OCI-LY1 (cell line): ENCODE measurements at regions not wholly inside any gene's neighbourhood (a gene's known extent, or its start where the extent isn't known, plus 50 kb on each side); places are given as distances from the start of the nearest gene placed in this dataset.

Experiments used
- H2AFZ ChIP-seq: fragments of 200-600 bp; sonication (generic), shearing (Covaris generic); 2 replicates; pipeline ENCODE4 v1.6.0; 2014; ENCODE audit warnings: antibody characterized with exemption, mild to moderate bottlenecking, low read length
- H3F3A ChIP-seq: fragments of 200-600 bp; sonication (generic), shearing (Covaris generic); 2 replicates; pipeline ENCODE4 v1.6.0; 2014; ENCODE audit warnings: mild to moderate bottlenecking, antibody characterized with exemption, low read length, moderate library complexity; ENCODE audit not compliant: insufficient read depth
- H3K27ac ChIP-seq: fragments of 200-600 bp; sonication (generic); 2 replicates; pipeline ENCODE4 v1.5.1; 2014; ENCODE audit warnings: low read length, mixed run types, mild to moderate bottlenecking, low read depth; ENCODE audit not compliant: poor library complexity, severe bottlenecking
- H3K27me3 ChIP-seq: fragments of 200-600 bp; sonication (generic); 2 replicates; pipeline ENCODE4 v1.6.0; 2014; ENCODE audit warnings: antibody characterized with exemption, mild to moderate bottlenecking, low read length, moderate library complexity; ENCODE audit not compliant: insufficient read depth
- H3K36me3 ChIP-seq: fragments of 200-600 bp; sonication (generic); 2 replicates; pipeline ENCODE4 v1.6.1; 2014; ENCODE audit warnings: mild to moderate bottlenecking, antibody characterized with exemption, low read length, moderate library complexity, mixed read lengths; ENCODE audit not compliant: insufficient read depth
- H3K4me1 ChIP-seq: fragments of 200-600 bp; sonication (generic); 2 replicates; pipeline ENCODE4 v1.5.1; 2014; ENCODE audit warnings: mild to moderate bottlenecking, low read length, moderate library complexity; ENCODE audit not compliant: insufficient read depth, severe bottlenecking
- H3K4me2 ChIP-seq: fragments of 200-600 bp; sonication (generic), shearing (Covaris generic); 2 replicates; pipeline ENCODE4 v1.6.1; 2014; ENCODE audit warnings: low read length
- H3K4me3 ChIP-seq: fragments of 200-600 bp; sonication (generic); 2 replicates; pipeline ENCODE4 v1.5.1; 2014; ENCODE audit warnings: low read length, low read depth, mild to moderate bottlenecking, mixed read lengths; ENCODE audit not compliant: poor library complexity, severe bottlenecking
- H3K79me2 ChIP-seq: fragments of 200-600 bp; shearing (Covaris generic); 2 replicates; pipeline ENCODE4 v1.6.1; 2016; ENCODE audit warnings: mixed run types, low read length, mixed read lengths; ENCODE audit not compliant: insufficient read depth
- H3K9ac ChIP-seq: fragments of 200-600 bp; sonication (generic), shearing (Covaris generic); 2 replicates; pipeline ENCODE4 v1.6.1; 2014; ENCODE audit warnings: mild to moderate bottlenecking, low read length, mixed read lengths
- H3K9me2 ChIP-seq: fragments of 200-600 bp; sonication (generic), shearing (Covaris generic); 2 replicates; pipeline ENCODE4 v1.6.1; 2014; ENCODE audit warnings: low read depth, mild to moderate bottlenecking, low read length, mixed read lengths
- H3K9me3 ChIP-seq: fragments of 200-600 bp; shearing (Covaris generic); 2 replicates; pipeline ENCODE4 v1.6.1; 2014; ENCODE audit warnings: low read length, mixed read lengths
- H4K20me1 ChIP-seq: fragments of 200-600 bp; sonication (generic), shearing (Covaris generic); 2 replicates; pipeline ENCODE4 v1.6.0; 2016; ENCODE audit warnings: mild to moderate bottlenecking, low read length; ENCODE audit not compliant: insufficient read depth
- CTCF ChIP-seq: fragments of 200-600 bp; sonication (generic), shearing (Covaris generic); IDR thresholded peaks from 2 replicates; pipeline ENCODE4 v1.5.1; 2017; ENCODE audit warnings: mild to moderate bottlenecking, antibody characterized with exemption, low read length, moderate library complexity, mixed read lengths
- EZH2 ChIP-seq: fragments of 200-600 bp; sonication (generic), shearing (Covaris generic); IDR thresholded peaks from 2 replicates; pipeline ENCODE4 v1.8.0; 2017; ENCODE audit warnings: borderline replicate concordance, mixed run types, mild to moderate bottlenecking, antibody characterized with exemption, low read length, moderate library complexity, mixed read lengths

GRCh38 chr5:152184266-152184665 is 220.8 kb downstream of the NMUR2 start:
- Histone ChIP-seq H3K79me2 (no peaks in the 10 kb centered on the region), H3K4me1 (no peaks in the 10 kb centered on the region), H3K9me3 (no peaks in the 10 kb centered on the region), H2AFZ (no peak overlapping the region), H3K4me3 (no peak overlapping the region), H3K4me2 (no peak overlapping the region), H4K20me1 (no peaks in the 10 kb centered on the region), H3K27me3 (no peaks in the 10 kb centered on the region), H3K36me3 (no peaks in the 10 kb centered on the region), H3K9ac (no peak overlapping the region), H3K9me2 (no peaks in the 10 kb centered on the region), H3F3A (no peaks in the 10 kb centered on the region), H3K27ac (no peak overlapping the region)
- TF ChIP-seq EZH2, result no peak
- no peak for TF ChIP-seq CTCF

GRCh38 chr5:152181461-152181860 is 223.6 kb downstream of the NMUR2 start:
- Histone ChIP-seq H2AFZ (no peak overlapping the region), H3K4me1 (no peaks in the 10 kb centered on the region), H4K20me1 (no peaks in the 10 kb centered on the region), H3K9me2 (no peaks in the 10 kb centered on the region), H3K27me3 (no peaks in the 10 kb centered on the region), H3K27ac (no peak overlapping the region), H3F3A (no peaks in the 10 kb centered on the region), H3K4me3 (no peak overlapping the region), H3K9ac (no peak overlapping the region), H3K4me2 (no peak overlapping the region), H3K9me3 (no peaks in the 10 kb centered on the region), H3K36me3 (no peaks in the 10 kb centered on the region), H3K79me2 (no peaks in the 10 kb centered on the region)
- TF ChIP-seq CTCF (no peak), EZH2 (no peak)

- Histone ChIP-seq H3K27me3 (no peaks in the 10 kb centered on the region), H3K27ac (no peak overlapping the region), H3K9me3 (no peaks in the 10 kb centered on the region), H3F3A (no peaks in the 10 kb centered on the region), H2AFZ (no peak overlapping the region), H3K36me3 (no peaks in the 10 kb centered on the region), H4K20me1 (no peaks in the 10 kb centered on the region), H3K4me3 (no peak overlapping the region), H3K4me1 (no peaks in the 10 kb centered on the region), H3K79me2 (no peaks in the 10 kb centered on the region; the same call in 1 of the 2 replicates), H3K9me2 (no peaks in the 10 kb centered on the region), H3K4me2 (no peak overlapping the region), H3K9ac (no peak overlapping the region)
- TF ChIP-seq EZH2 (no peak), CTCF (no peak)
Observed at GRCh38 chr5:152178350-152178699, 226.8 kb downstream of the NMUR2 start.
